OCI-LY3 (cell line): ENCODE measurements at regions not wholly inside any gene's neighbourhood (a gene's known extent, or its start where the extent isn't known, plus 50 kb on each side); places are given as distances from the start of the nearest gene placed in this dataset.

Experiments used
- H2AFZ ChIP-seq: fragments of 200-600, 300-600 bp; shearing (Covaris generic); 2 replicates; pipeline ENCODE4 v1.6.0; 2014; ENCODE audit warnings: antibody characterized with exemption, low read depth, low read length
- H3K27ac ChIP-seq: fragments of 200-600, 300-600 bp; sonication (generic); 2 replicates; pipeline ENCODE4 v1.5.1; 2014; ENCODE audit warnings: mild to moderate bottlenecking, low read length, moderate library complexity, mixed read lengths
- H3K27me3 ChIP-seq: fragments of 200-600, 300-600 bp; sonication (generic); 2 replicates; pipeline ENCODE4 v1.6.1; 2014; ENCODE audit warnings: low read depth, low read length, mixed read lengths
- H3K36me3 ChIP-seq: fragments of 200-600, 300-600 bp; sonication (generic); replicated peaks from 2 replicates; pipeline ENCODE3; 2014; ENCODE audit warnings: low read depth, low read length, mixed read lengths
- H3K4me1 ChIP-seq: fragments of 300-600, 200-600 bp; sonication (generic); 2 replicates; pipeline ENCODE4 v1.6.1; 2014; ENCODE audit warnings: low read length, mixed read lengths
- H3K4me2 ChIP-seq: fragments of 200-600, 300-600 bp; sonication (generic); 2 replicates; pipeline ENCODE4 v1.6.1; 2014; ENCODE audit warnings: low read length, mixed read lengths
- H3K4me3 ChIP-seq: fragments of 300-600, 200-600 bp; sonication (generic); 2 replicates; pipeline ENCODE4 v1.5.1; 2014; ENCODE audit warnings: antibody characterized with exemption, mild to moderate bottlenecking, low read length, moderate library complexity
- H3K79me2 ChIP-seq: fragments of 300-600, 200-600 bp; shearing (Covaris generic); 2 replicates; pipeline ENCODE4 v1.6.1; 2014; ENCODE audit warnings: mild to moderate bottlenecking, low read length, mixed read lengths
- H3K9ac ChIP-seq: fragments of 300-600, 200-600 bp; shearing (Covaris generic); 2 replicates; pipeline ENCODE4 v1.6.0; 2014; ENCODE audit warnings: mild to moderate bottlenecking, low read length, moderate library complexity
- H3K9me3 ChIP-seq: fragments of 200-600, 300-600 bp; shearing (Covaris generic); 2 replicates; pipeline ENCODE4 v1.6.1; 2014; ENCODE audit warnings: low read length, mixed read lengths; ENCODE audit not compliant: insufficient read depth
- H4K20me1 ChIP-seq: fragments of 200-600, 300-600 bp; sonication (generic); 2 replicates; pipeline ENCODE4 v1.6.1; 2016; ENCODE audit warnings: low read length, mixed read lengths; ENCODE audit not compliant: insufficient read depth
- CTCF ChIP-seq: fragments of 200-600, 300-600 bp; sonication (generic); IDR thresholded peaks from 2 replicates; pipeline ENCODE4 v1.5.1; 2014; ENCODE audit warnings: antibody characterized with exemption, low read length, low read depth
- EZH2phosphoT487 ChIP-seq: fragments of 200-600 bp; shearing (Covaris generic); IDR thresholded peaks from 2 replicates; pipeline ENCODE4 v1.6.1; 2018; ENCODE audit warnings: antibody characterized with exemption, mixed run types, low read depth

GRCh38 chr3:18593231-18593630 lies 168.1 kb upstream of the SATB1 start:
- Histone ChIP-seq H3K4me2 (no peak overlapping the region), H3K27me3 (no peaks in the 10 kb centered on the region), H3K9me3 (no peaks in the 10 kb centered on the region), H4K20me1 (no peaks in the 10 kb centered on the region), H2AFZ (no peak overlapping the region), H3K4me3 (no peak overlapping the region), H3K36me3 (no peaks in the 10 kb centered on the region), H3K4me1 (no peaks in the 10 kb centered on the region), H3K9ac (no peak overlapping the region), H3K27ac (no peak overlapping the region), H3K79me2 (no peaks in the 10 kb centered on the region)
- TF ChIP-seq CTCF: no peak

GRCh38 chr3:18591120-18591519 lies 166.0 kb upstream of the SATB1 start:
- H3K4me2 ChIP-seq: no peak overlapping the region
- H3K27me3 ChIP-seq: no peaks in the 10 kb centered on the region

GRCh38 chr3:18586076-18586475 lies 160.9 kb upstream of the SATB1 start:
- Histone ChIP-seq H3K27me3 (no peaks in the 10 kb centered on the region), H3K79me2 (no peaks in the 10 kb centered on the region), H3K9me3 (peaks cover 5% of the 10 kb centered on the region; the same call in 1 of the 2 replicates), H3K4me3 (no peak overlapping the region), H3K9ac (no peak overlapping the region), H3K4me2 (no peak overlapping the region), H3K36me3 (no peaks in the 10 kb centered on the region), H3K27ac (no peak overlapping the region), H4K20me1 (no peaks in the 10 kb centered on the region), H2AFZ (no peak overlapping the region), H3K4me1 (no peaks in the 10 kb centered on the region)
- TF ChIP-seq EZH2phosphoT487 (no peak), CTCF (no peak)

More at GRCh38 chr3:18591120-18591519, 166.0 kb upstream of the SATB1 start:
- H3K36me3 ChIP-seq: no peaks in the 10 kb centered on the region
- no peak overlapping the region for H3K27ac ChIP-seq
- H3K4me1 ChIP-seq: no peaks in the 10 kb centered on the region
- H2AFZ ChIP-seq: no peak overlapping the region
- no peaks in the 10 kb centered on the region for H3K79me2 ChIP-seq
- no peak for TF ChIP-seq EZH2phosphoT487
- H4K20me1 ChIP-seq: no peaks in the 10 kb centered on the region
- no peaks in the 10 kb centered on the region for H3K9me3 ChIP-seq
- H3K9ac ChIP-seq: no peak overlapping the region
- no peak overlapping the region for H3K4me3 ChIP-seq

GRCh38 chr3:18585004-18585968 lies 160.1 kb upstream of the SATB1 start:
- no peak overlapping the region for H3K4me3 ChIP-seq
- no peak overlapping the region for H2AFZ ChIP-seq
- TF ChIP-seq EZH2phosphoT487: no peak
- TF ChIP-seq CTCF: no peak
- no peaks in the 10 kb centered on the region for H3K36me3 ChIP-seq
- H3K4me2 ChIP-seq: no peak overlapping the region
- H3K4me1 ChIP-seq: no peaks in the 10 kb centered on the region
- no peaks in the 10 kb centered on the region for H3K27me3 ChIP-seq
- no peak overlapping the region for H3K27ac ChIP-seq
- no peaks in the 10 kb centered on the region for H4K20me1 ChIP-seq
- H3K9me3 ChIP-seq: peaks cover 5% of the 10 kb centered on the region; the same call in 1 of the 2 replicates
- no peak overlapping the region for H3K9ac ChIP-seq
- no peaks in the 10 kb centered on the region for H3K79me2 ChIP-seq
